ENCODE measurements at regions not wholly inside any gene's neighbourhood (a gene's known extent, or its start where the extent isn't known, plus 50 kb on each side); places are given as distances from the start of the nearest gene placed in this dataset.

- TF ChIP-seq EZH2phosphoT487 (IDR thresholded peaks at IDR 0.05; ENCODE audit: low read depth), result no peak
- TF ChIP-seq, protein P1, sequence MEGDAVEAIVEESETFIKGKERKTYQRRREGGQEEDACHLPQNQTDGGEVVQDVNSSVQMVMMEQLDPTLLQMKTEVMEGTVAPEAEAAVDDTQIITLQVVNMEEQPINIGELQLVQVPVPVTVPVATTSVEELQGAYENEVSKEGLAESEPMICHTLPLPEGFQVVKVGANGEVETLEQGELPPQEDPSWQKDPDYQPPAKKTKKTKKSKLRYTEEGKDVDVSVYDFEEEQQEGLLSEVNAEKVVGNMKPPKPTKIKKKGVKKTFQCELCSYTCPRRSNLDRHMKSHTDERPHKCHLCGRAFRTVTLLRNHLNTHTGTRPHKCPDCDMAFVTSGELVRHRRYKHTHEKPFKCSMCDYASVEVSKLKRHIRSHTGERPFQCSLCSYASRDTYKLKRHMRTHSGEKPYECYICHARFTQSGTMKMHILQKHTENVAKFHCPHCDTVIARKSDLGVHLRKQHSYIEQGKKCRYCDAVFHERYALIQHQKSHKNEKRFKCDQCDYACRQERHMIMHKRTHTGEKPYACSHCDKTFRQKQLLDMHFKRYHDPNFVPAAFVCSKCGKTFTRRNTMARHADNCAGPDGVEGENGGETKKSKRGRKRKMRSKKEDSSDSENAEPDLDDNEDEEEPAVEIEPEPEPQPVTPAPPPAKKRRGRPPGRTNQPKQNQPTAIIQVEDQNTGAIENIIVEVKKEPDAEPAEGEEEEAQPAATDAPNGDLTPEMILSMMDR (IDR thresholded peaks at IDR 0.05; ENCODE audit: low read depth, low read length), result no peak
Observed at GRCh38 chr3:197392961-197393360, 94.5 kb upstream of the DLG1 start.
